Neural cell (in vitro differentiated cells): ENCODE measurements at regions not wholly inside any gene's neighbourhood (a gene's known extent, or its start where the extent isn't known, plus 50 kb on each side); places are given as distances from the start of the nearest gene placed in this dataset.

ENCODE experiments used
- CTCF ChIP-seq: fragments of 450-650 bp; IDR thresholded peaks from 2 replicates; pipeline ENCODE4 v1.5.1; 2014; ENCODE audit warnings: antibody characterized with exemption, mild to moderate bottlenecking, moderate library complexity; ENCODE audit not compliant: poor library complexity, severe bottlenecking
- EP300 ChIP-seq: fragments of 450-650 bp; conservative IDR thresholded peaks from 2 replicates; pipeline ENCODE4 v1.6.1; 2014; ENCODE audit warnings: antibody characterized with exemption, mild to moderate bottlenecking, moderate library complexity; ENCODE audit not compliant: poor library complexity, severe bottlenecking
- EZH2 ChIP-seq: fragments of 200-600, 300-800 bp; shearing (Covaris generic), sonication (generic); IDR thresholded peaks from 2 replicates; pipeline ENCODE4 v1.6.1; 2014; ENCODE audit warnings: antibody characterized with exemption, low read length, borderline replicate concordance, mild to moderate bottlenecking; ENCODE audit not compliant: insufficient read depth, poor library complexity, severe bottlenecking
- MXI1 ChIP-seq: fragments of 450-650 bp; conservative IDR thresholded peaks from 2 replicates; pipeline ENCODE4 v1.6.1; 2014; ENCODE audit warnings: antibody characterized with exemption, mild to moderate bottlenecking; ENCODE audit not compliant: poor library complexity, severe bottlenecking
- POLR2AphosphoS5 ChIP-seq: IDR thresholded peaks from 2 replicates; pipeline ENCODE4 v1.6.1; 2012
- REST ChIP-seq: IDR thresholded peaks from 2 replicates; pipeline ENCODE4 v1.6.1; 2012; ENCODE audit warnings: borderline replicate concordance
- SMC3 ChIP-seq: fragments of 450-650 bp; conservative IDR thresholded peaks from 2 replicates; pipeline ENCODE4 v1.6.1; 2014; ENCODE audit warnings: antibody characterized with exemption, mild to moderate bottlenecking, moderate library complexity; ENCODE audit not compliant: poor library complexity
- TAF1 ChIP-seq: IDR thresholded peaks from 2 replicates; pipeline ENCODE4 v1.6.1; 2012; ENCODE audit warnings: low read depth

GRCh38 chr5:125370461-125371205 is 624.2 kb upstream of the ZNF608 start:
- no peak for TF ChIP-seq CTCF
- TF ChIP-seq MXI1 = no peak
- no peak for TF ChIP-seq POLR2AphosphoS5
- TF ChIP-seq TAF1 = no peak
- no peak for TF ChIP-seq SMC3
- TF ChIP-seq EZH2 = no peak
- no peak for TF ChIP-seq EP300
- TF ChIP-seq REST = no peak
